OCI-LY1 (cell line): ENCODE measurements at regions not wholly inside any gene's neighbourhood (a gene's known extent, or its start where the extent isn't known, plus 50 kb on each side); places are given as distances from the start of the nearest gene placed in this dataset.

ENCODE experiments used
- EZH2 ChIP-seq: fragments of 200-600 bp; sonication (generic), shearing (Covaris generic); IDR thresholded peaks from 2 replicates; pipeline ENCODE4 v1.8.0; 2017; ENCODE audit warnings: borderline replicate concordance, mixed run types, mild to moderate bottlenecking, antibody characterized with exemption, low read length, moderate library complexity, mixed read lengths
- TF ChIP-seq, protein P1 (sequence below): fragments of 200-600 bp; sonication (generic), shearing (Covaris generic); IDR thresholded peaks from 2 replicates; pipeline ENCODE4 v1.5.1; 2017; ENCODE audit warnings: mild to moderate bottlenecking, antibody characterized with exemption, low read length, moderate library complexity, mixed read lengths

DNA sequence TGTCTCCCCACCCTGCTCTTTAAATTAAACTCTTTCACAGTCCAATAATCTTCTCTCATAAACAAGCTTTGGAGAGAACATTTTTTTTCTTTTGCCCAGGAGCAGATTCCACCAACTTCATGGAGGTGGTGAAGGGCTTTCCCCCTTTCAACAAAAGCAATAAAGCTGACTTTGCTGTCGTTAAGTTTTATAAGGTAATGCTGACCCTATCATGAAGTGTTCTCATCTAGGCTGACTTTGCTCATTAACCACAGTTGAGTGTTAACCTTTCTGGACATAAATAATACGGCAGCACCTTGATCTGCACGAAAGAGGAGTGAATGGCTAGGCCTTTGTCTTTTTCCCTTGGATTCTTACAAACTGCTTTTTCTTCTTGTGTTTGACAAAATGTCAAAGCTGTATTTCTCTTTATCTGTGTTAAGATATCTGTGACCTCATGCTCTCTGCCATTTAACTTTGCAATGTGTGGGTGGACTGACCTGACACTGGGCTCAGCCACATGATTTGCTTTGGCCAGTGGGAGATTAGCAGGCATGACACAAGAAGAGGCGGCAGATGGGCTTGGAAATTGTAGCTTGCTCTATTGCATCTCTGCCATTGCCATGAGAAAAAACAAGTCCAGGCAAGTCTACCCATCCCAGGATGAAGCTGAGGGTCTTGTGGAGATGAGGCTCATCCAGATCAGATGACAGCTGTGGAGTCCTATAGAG lies 470.9 kb upstream of the CCDC196 start:
- TF ChIP-seq, protein P1, sequence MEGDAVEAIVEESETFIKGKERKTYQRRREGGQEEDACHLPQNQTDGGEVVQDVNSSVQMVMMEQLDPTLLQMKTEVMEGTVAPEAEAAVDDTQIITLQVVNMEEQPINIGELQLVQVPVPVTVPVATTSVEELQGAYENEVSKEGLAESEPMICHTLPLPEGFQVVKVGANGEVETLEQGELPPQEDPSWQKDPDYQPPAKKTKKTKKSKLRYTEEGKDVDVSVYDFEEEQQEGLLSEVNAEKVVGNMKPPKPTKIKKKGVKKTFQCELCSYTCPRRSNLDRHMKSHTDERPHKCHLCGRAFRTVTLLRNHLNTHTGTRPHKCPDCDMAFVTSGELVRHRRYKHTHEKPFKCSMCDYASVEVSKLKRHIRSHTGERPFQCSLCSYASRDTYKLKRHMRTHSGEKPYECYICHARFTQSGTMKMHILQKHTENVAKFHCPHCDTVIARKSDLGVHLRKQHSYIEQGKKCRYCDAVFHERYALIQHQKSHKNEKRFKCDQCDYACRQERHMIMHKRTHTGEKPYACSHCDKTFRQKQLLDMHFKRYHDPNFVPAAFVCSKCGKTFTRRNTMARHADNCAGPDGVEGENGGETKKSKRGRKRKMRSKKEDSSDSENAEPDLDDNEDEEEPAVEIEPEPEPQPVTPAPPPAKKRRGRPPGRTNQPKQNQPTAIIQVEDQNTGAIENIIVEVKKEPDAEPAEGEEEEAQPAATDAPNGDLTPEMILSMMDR = no peak
- no peak for TF ChIP-seq EZH2
